SK-N-SH (cell line): ENCODE measurements at regions not wholly inside any gene's neighbourhood (a gene's known extent, or its start where the extent isn't known, plus 50 kb on each side); places are given as distances from the start of the nearest gene placed in this dataset.
"Not testable (repeated sequence)": the region's sequence is repeated elsewhere in the genome, so short reads cannot be mapped to it uniquely, and the experiment has no call there.

Experiments used
- EP300 ChIP-seq, 2 experiments: IDR thresholded peaks; 2 replicates each; pipeline versions ENCODE4 v1.4.0 to v1.6.1; 2012; ENCODE audit warnings: borderline replicate concordance in 1 of 2, low read depth in 1 of 2, low read length in 1 of 2
- EZH2phosphoT487 ChIP-seq: fragments of 200-600 bp; sonication (generic); IDR thresholded peaks from 2 replicates; pipeline ENCODE4 v1.6.1; 2017; ENCODE audit warnings: low read depth, mixed run types, mild to moderate bottlenecking, antibody characterized with exemption, moderate library complexity, borderline replicate concordance
- PBX3 ChIP-seq: IDR thresholded peaks from 2 replicates; pipeline ENCODE4; 2012
- POLR2AphosphoS5 ChIP-seq: IDR thresholded peaks from 2 replicates; pipeline ENCODE4 v1.6.1; 2012; ENCODE audit warnings: low read depth, low read length
- RAD21 ChIP-seq: IDR thresholded peaks from 2 replicates; pipeline ENCODE4 v1.6.1; 2012; ENCODE audit warnings: mild to moderate bottlenecking, low read length
- REST ChIP-seq: IDR thresholded peaks from 2 replicates; pipeline ENCODE4 v1.6.1; 2012; ENCODE audit warnings: mild to moderate bottlenecking, low read depth, low read length, moderate library complexity
- SIN3A ChIP-seq: IDR thresholded peaks from 2 replicates; pipeline ENCODE4 v1.6.1; 2012; ENCODE audit warnings: low read depth, mild to moderate bottlenecking, low read length, moderate library complexity, borderline replicate concordance
- USF1 ChIP-seq: IDR thresholded peaks from 2 replicates; pipeline ENCODE4 v1.4.0; 2012; ENCODE audit warnings: low read depth, borderline replicate concordance
- USF2 ChIP-seq: fragments of 150-350 bp; IDR thresholded peaks from 2 replicates; pipeline ENCODE4 v1.6.1; 2017; ENCODE audit warnings: antibody characterized with exemption, low read length, low read depth, borderline replicate concordance
- TF ChIP-seq, protein P1 (sequence below): fragments of 200-600 bp; sonication (generic); IDR thresholded peaks from 2 replicates; pipeline ENCODE4 v1.6.1; 2017; ENCODE audit warnings: antibody characterized with exemption, mild to moderate bottlenecking, moderate library complexity
- TF ChIP-seq, protein P2 (sequence below): IDR thresholded peaks from 2 replicates; pipeline ENCODE4 v1.4.0; 2012; ENCODE audit warnings: low read depth

DNA sequence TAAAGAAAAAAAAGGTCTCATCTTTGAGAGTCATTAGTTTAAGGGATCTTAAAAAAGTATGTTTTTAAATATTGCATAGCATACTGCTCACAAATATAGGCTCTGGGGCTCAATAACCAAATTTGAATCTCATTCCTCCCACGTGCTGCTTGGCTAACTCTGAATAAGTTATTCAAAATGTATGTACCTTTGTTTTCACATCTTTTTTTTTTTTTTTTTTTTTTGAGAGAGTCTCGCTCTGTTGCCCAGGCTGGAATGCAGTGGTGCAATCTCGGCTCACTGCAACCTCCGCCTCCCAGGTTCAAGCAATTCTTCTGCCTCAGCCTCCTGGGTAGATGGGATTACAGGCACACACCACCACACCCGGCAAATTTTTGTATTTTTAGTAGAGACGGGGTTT lies 335.6 kb downstream of the CRPPA start:
- TF ChIP-seq, protein P1, sequence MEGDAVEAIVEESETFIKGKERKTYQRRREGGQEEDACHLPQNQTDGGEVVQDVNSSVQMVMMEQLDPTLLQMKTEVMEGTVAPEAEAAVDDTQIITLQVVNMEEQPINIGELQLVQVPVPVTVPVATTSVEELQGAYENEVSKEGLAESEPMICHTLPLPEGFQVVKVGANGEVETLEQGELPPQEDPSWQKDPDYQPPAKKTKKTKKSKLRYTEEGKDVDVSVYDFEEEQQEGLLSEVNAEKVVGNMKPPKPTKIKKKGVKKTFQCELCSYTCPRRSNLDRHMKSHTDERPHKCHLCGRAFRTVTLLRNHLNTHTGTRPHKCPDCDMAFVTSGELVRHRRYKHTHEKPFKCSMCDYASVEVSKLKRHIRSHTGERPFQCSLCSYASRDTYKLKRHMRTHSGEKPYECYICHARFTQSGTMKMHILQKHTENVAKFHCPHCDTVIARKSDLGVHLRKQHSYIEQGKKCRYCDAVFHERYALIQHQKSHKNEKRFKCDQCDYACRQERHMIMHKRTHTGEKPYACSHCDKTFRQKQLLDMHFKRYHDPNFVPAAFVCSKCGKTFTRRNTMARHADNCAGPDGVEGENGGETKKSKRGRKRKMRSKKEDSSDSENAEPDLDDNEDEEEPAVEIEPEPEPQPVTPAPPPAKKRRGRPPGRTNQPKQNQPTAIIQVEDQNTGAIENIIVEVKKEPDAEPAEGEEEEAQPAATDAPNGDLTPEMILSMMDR = not testable (repeated sequence)
- TF ChIP-seq EZH2phosphoT487; RAD21; POLR2AphosphoS5; REST; EP300 (IDR thresholded peaks at IDR 0.05; ENCODE audit: borderline replicate concordance in 1 of 2, low read depth in 1 of 2, low read length in 1 of 2); USF1; USF2; PBX3; SIN3A: not testable (repeated sequence)
- TF ChIP-seq, protein P2, sequence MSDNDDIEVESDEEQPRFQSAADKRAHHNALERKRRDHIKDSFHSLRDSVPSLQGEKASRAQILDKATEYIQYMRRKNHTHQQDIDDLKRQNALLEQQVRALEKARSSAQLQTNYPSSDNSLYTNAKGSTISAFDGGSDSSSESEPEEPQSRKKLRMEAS = not testable (repeated sequence)
